Transverse colon (tissue), 4 donors: ENCODE measurements at regions not wholly inside any gene's neighbourhood (a gene's known extent, or its start where the extent isn't known, plus 50 kb on each side); places are given as distances from the start of the nearest gene placed in this dataset.
"Not testable (repeated sequence)": the region's sequence is repeated elsewhere in the genome, so short reads cannot be mapped to it uniquely, and the experiment has no call there.

Experiments used
- DNase-seq: peaks from one replicate; pipeline ENCODE4 v3.0.0-alpha.2; 2019
- H3K27ac ChIP-seq, 4 donors: fragments of 200-600 bp; sonication (generic); 2 replicates each; pipeline ENCODE4 v1.5.1; 2016 to 2018; ENCODE audit warnings: inconsistent platforms in 4 of 4
- H3K27me3 ChIP-seq: fragments of 200-600 bp; sonication (generic); 2 replicates; pipeline ENCODE4 v1.5.1; 2017; ENCODE audit warnings: inconsistent platforms
- H3K36me3 ChIP-seq, 4 donors: fragments of 200-600 bp; sonication (generic); 2 replicates each; pipeline ENCODE4 v1.5.1; 2017 to 2019; ENCODE audit warnings: inconsistent platforms in 4 of 4
- H3K4me1 ChIP-seq, 4 donors: fragments of 200-600 bp; sonication (generic); 2 replicates each; pipeline ENCODE4 v1.5.1; 2017 to 2020; ENCODE audit warnings: inconsistent platforms in 4 of 4
- H3K4me3 ChIP-seq, 4 donors: fragments of 200-600 bp; sonication (generic); 1 replicate in 1 of 4; 2 replicates in 3 of 4; pipeline versions ENCODE4 v1.5.1 to v1.6.1; 2017 to 2019; ENCODE audit warnings: inconsistent platforms in 4 of 4
- H3K9me3 ChIP-seq, 2 donors: fragments of 200-600 bp; sonication (generic); 2 replicates each; pipeline ENCODE4 v1.5.1; 2017 to 2019; ENCODE audit warnings: inconsistent platforms in 2 of 2
- EP300 ChIP-seq: sonication (generic); formaldehyde crosslinking; IDR thresholded peaks from one replicate; pipeline ENCODE4 v1.6.1; 2017; ENCODE audit warnings: antibody characterized with exemption, low read depth
- POLR2A ChIP-seq: fragments of 450-650 bp; IDR thresholded peaks from one replicate; pipeline ENCODE4 v1.6.1; 2016; ENCODE audit warnings: antibody characterized with exemption, mild to moderate bottlenecking, moderate library complexity
- POLR2AphosphoS5 ChIP-seq, 3 donors: sonication (generic); formaldehyde crosslinking; IDR thresholded peaks; one replicate each; pipeline ENCODE4 v1.6.1; 2016; ENCODE audit warnings: antibody characterized with exemption in 3 of 3
- WGBS, 2 donors: methylation state at CpG; one replicate each; pipeline ENCODE4 v1.1.5; 2018; ENCODE audit warnings: low coverage in 1 of 2; 5-methylcytosine and 5-hydroxymethylcytosine counted together
- in situ Hi-C, 4 donors: fragments of 200-750 bp; cut with MboI; loops; one replicate each; pipeline versions ENCODE4 v1.15.0 to v1.15.1; 2017; ENCODE audit warnings: low sequenced_read_pairs in 3 of 4, low pct_ligation_motif_present in 1 of 4, low pct_unique_long_range_greater_than_20kb in 1 of 4
- intact Hi-C: fragments of 100-400 bp; cut with DNase I; formaldehyde crosslinking; loops from one replicate; pipeline ENCODE4 v1.15.1; 2023; ENCODE audit warnings: low total_unique reads
- TF ChIP-seq, protein P1 (sequence below), 5 experiments: fragments of 200-600 bp in 3 of 5; fragments of 450-650 bp in 2 of 5; sonication (generic) in 3 of 5; IDR thresholded peaks; 1 replicate in 2 of 5; 2 replicates in 3 of 5; pipeline ENCODE4 v1.5.1; 2016 to 2017; ENCODE audit warnings: antibody characterized with exemption in 5 of 5, inconsistent platforms in 3 of 5, mild to moderate bottlenecking in 2 of 5, moderate library complexity in 1 of 5

DNA sequence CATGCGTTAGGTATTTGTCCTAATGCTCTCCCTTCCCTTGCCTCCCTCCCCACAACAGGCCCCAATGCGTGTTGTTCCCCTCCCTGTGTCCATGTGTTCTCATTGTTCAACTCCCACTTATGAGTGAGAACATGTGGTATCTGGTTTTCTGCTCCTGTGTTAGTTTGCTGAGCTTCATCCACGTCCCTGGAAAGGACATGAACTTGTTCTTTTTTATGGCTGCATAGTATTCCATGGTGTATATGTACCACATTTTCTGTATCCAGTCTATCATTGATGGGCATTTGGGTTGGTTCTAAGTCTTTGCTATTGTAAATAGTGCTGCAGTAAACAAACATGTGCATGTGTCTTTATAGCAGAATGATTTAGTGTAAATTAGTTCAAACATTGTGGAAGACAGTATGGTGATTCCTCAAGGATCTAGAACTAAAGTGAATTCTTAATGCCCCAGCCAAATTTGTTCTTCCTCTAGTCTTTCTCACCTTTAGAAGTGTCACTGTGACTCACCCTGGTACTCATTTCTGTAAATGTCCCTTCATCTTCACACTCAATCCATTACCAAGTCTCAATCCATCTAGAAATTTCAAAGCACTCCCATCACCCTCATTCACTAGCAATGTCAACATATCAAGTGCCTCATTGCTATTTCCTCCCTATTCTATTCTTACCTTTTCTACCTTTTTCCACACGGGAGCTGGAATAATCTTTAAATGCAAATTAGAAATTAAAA lies 123.9 kb downstream of the MREG start:
- H3K4me3 ChIP-seq, H3K27ac ChIP-seq, H3K4me1 ChIP-seq, H3K36me3 ChIP-seq, DNase-seq, H3K9me3 ChIP-seq, H3K27me3 ChIP-seq, in situ Hi-C loops, intact Hi-C loops: not testable (repeated sequence)
- 80 to 97% methylated on average over 3 to 4 of the region's 4 CpGs for WGBS, 2 donors

DNA sequence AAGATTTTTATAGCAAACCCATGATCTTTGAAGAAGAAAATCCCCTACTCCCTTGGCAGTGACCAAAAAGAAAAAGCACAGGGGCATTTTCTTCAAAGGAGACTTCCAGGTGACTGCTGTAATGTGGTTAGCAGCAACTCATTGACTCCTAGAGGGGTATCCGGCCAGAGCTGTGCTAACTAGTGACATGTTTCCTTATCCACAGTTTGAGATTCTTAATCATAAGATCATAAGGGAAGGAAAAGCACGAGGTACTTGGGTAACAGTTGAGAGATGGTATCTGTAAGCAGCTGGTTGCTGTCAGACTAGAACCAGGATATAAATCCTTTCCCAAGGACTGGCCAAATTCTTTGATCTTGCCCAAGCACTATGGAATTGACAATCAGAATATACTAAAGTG lies 124.7 kb downstream of the MREG start:
- H3K27ac ChIP-seq: no peak overlapping the region
- intact Hi-C loops: no loop called here
- WGBS, 2 donors: 35 to 40% methylated on average over 2 of the region's 2 CpGs

DNA sequence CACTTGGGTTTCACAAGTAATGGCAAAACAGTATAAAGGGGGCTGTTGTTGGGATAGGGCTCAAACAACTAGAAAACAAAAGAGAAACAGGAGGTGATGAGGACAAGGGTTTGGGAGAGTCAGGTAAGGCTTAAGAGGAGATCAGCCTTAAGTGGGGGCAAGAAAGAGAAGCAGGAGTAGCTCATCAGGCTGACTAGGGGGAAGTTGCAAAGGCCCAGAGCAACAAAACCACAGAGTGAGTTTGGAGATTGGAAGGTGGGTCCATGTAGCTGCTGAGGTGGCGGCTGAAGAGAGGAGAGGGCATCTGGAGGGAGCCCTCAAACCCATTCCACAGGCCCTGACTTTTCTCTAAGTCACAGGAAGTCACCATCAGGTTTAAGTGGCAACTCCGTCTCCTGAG lies 126.0 kb downstream of the MREG start:
- no peak for TF ChIP-seq POLR2AphosphoS5 (IDR thresholded peaks at IDR 0.05)
- no peak for TF ChIP-seq EP300
- TF ChIP-seq POLR2A: no peak
- TF ChIP-seq, protein P1, sequence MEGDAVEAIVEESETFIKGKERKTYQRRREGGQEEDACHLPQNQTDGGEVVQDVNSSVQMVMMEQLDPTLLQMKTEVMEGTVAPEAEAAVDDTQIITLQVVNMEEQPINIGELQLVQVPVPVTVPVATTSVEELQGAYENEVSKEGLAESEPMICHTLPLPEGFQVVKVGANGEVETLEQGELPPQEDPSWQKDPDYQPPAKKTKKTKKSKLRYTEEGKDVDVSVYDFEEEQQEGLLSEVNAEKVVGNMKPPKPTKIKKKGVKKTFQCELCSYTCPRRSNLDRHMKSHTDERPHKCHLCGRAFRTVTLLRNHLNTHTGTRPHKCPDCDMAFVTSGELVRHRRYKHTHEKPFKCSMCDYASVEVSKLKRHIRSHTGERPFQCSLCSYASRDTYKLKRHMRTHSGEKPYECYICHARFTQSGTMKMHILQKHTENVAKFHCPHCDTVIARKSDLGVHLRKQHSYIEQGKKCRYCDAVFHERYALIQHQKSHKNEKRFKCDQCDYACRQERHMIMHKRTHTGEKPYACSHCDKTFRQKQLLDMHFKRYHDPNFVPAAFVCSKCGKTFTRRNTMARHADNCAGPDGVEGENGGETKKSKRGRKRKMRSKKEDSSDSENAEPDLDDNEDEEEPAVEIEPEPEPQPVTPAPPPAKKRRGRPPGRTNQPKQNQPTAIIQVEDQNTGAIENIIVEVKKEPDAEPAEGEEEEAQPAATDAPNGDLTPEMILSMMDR (IDR thresholded peaks at IDR 0.05): no peak
- H3K4me1 ChIP-seq: no peaks in the 10 kb centered on the region
- WGBS, 2 donors: 94 to 100% methylated on average over 1 to 2 of the region's 2 CpGs
- H3K27me3 ChIP-seq: no peaks in the 10 kb centered on the region
- no peak overlapping the region for H3K27ac ChIP-seq
- in situ Hi-C loops (no loop called here), intact Hi-C loops (no loop called here)
- H3K9me3 ChIP-seq: no peaks in the 10 kb centered on the region
- H3K36me3 ChIP-seq: no peaks in the 10 kb centered on the region
- DNase-seq: no peak
- H3K4me3 ChIP-seq: no peak overlapping the region

More for the DNA sequence above, 124.7 kb downstream of the MREG start:
- Histone ChIP-seq H3K4me1 (no peaks in the 10 kb centered on the region), H3K9me3 (no peaks in the 10 kb centered on the region), H3K4me3 (no peak overlapping the region), H3K27me3 (no peaks in the 10 kb centered on the region), H3K36me3 (no peaks in the 10 kb centered on the region)
- TF ChIP-seq POLR2AphosphoS5 (IDR thresholded peaks at IDR 0.05) (no peak), POLR2A (no peak), EP300 (no peak)
- TF ChIP-seq, protein P1 (IDR thresholded peaks at IDR 0.05): no peak
- in situ Hi-C loops: no loop called here
- DNase-seq: no peak

DNA sequence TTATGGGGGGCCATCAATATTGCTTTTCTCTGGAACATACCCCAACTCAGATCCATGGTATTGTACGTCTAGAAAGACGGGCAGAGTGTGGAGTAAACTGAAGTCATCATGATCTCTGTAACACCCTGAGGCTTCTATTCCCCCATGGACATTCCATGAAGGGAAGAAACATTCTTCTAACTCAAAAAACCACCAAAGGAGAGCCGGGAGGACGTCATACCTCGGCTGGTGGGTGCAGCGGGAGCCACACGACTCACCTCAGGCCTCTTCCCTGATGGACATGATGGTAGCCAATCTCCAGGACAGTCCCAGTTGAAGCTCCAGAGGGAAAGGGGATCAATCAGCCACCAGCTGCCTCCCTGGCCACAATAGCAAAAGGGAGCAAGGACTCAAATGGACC lies 127.3 kb downstream of the MREG start:
- DNase-seq: no peak
- 89 to 100% methylated on average over 4 to 7 of the region's 7 CpGs for WGBS, 2 donors
- intact Hi-C loops: no loop called here
- Histone ChIP-seq H3K4me3 (no peak overlapping the region), H3K27ac (no peak overlapping the region), H3K9me3 (no peaks in the 10 kb centered on the region), H3K4me1 (no peaks in the 10 kb centered on the region), H3K36me3 (no peaks in the 10 kb centered on the region), H3K27me3 (no peaks in the 10 kb centered on the region)
- TF ChIP-seq POLR2AphosphoS5 (IDR thresholded peaks at IDR 0.05) (no peak), POLR2A (no peak), EP300 (no peak)
- TF ChIP-seq, protein P1 (IDR thresholded peaks at IDR 0.05): no peak
- in situ Hi-C loops: no loop called here

DNA sequence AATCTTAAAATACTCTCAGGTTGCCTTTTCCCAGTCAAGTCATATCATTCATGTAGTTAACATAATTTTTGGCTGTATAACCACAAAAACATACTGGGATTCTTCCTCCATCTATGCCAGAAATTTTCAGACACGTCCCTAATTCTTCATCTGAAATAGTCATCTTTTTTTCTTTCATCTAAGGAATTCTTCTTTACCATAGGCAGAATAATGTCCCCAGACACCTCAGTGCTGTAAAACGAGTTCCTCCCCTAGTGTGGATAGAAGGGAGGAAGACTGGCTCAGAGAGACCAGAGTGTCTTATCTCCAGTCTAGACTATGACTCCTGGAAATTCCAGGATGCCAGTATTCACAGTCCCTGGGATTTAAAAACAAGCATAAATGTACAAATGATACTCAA lies 127.8 kb downstream of the MREG start:
- DNase-seq: no peak
- peak overlapping the region in 1 of 4 donors; percentile 6 for H3K27ac ChIP-seq
- H3K27me3 ChIP-seq: no peaks in the 10 kb centered on the region
- H3K4me3 ChIP-seq: no peak overlapping the region
- intact Hi-C loops: no loop called here
- 53% methylated on average over 2 of the region's 2 CpGs; no CpG with 5 or more reads in 1 of the 2 donors for WGBS, 2 donors
- TF ChIP-seq, protein P1 (IDR thresholded peaks at IDR 0.05): no peak
- no peaks in the 10 kb centered on the region for H3K36me3 ChIP-seq
- H3K4me1 ChIP-seq: no peaks in the 10 kb centered on the region
- H3K9me3 ChIP-seq: no peaks in the 10 kb centered on the region
- in situ Hi-C loops: no loop called here
